T-helper 2 cell treated with Interferon-gamma antibody and Interleukin-4, amounts not matched to agents 100 ng/mL and 5 ng/mL, for 36 hours (primary cell): ENCODE measurements at regions not wholly inside any gene's neighbourhood (a gene's known extent, or its start where the extent isn't known, plus 50 kb on each side); places are given as distances from the start of the nearest gene placed in this dataset.

Experiments used
- intact Hi-C: fragments of 100-400 bp; cut with micrococcal nuclease; formaldehyde crosslinking; loops from one replicate; pipeline ENCODE4 v1.15.1; 2023

- intact Hi-C loops = no loop called here
Measured at GRCh38 chr10:31647861-31648260, 280.8 kb downstream of the ARHGAP12 start.

GRCh38 chr10:31646519-31646918 is 282.1 kb downstream of the ARHGAP12 start:
- intact Hi-C loops = no loop called here

- intact Hi-C loops = no loop called here
Measured at GRCh38 chr10:31645786-31646185, 282.8 kb downstream of the ARHGAP12 start.

GRCh38 chr10:31644931-31645633 is 283.5 kb downstream of the ARHGAP12 start:
- intact Hi-C loops = no loop called here

- intact Hi-C loops = no loop called here
Measured at GRCh38 chr10:31642281-31642680, 286.4 kb downstream of the ARHGAP12 start.

GRCh38 chr10:31635415-31636065 is 293.1 kb downstream of the ARHGAP12 start:
- intact Hi-C loops = no loop called here

GRCh38 chr10:31635009-31635408 is 293.6 kb downstream of the ARHGAP12 start:
- intact Hi-C loops = no loop called here

GRCh38 chr10:31630861-31631567 is 297.6 kb downstream of the ARHGAP12 start:
- intact Hi-C loops = no loop called here

- intact Hi-C loops = no loop called here
Measured at GRCh38 chr10:31625566-31625965, 303.1 kb downstream of the ARHGAP12 start.

- intact Hi-C loops = no loop called here
Measured at GRCh38 chr10:31624611-31625010, 304.0 kb downstream of the ARHGAP12 start.

- intact Hi-C loops = no loop called here
Measured at GRCh38 chr10:31623947-31624346, 304.7 kb downstream of the ARHGAP12 start.

- intact Hi-C loops = no loop called here
Measured at GRCh38 chr10:31623466-31623865, 304.4 kb downstream of the ZEB1 start.

GRCh38 chr10:31622978-31623377 is 304.0 kb downstream of the ZEB1 start:
- intact Hi-C loops = no loop called here

GRCh38 chr10:31621733-31622132 is 302.7 kb downstream of the ZEB1 start:
- intact Hi-C loops = no loop called here

GRCh38 chr10:31620226-31621151 is 301.5 kb downstream of the ZEB1 start:
- intact Hi-C loops = no loop called here

- intact Hi-C loops = no loop called here
Measured at GRCh38 chr10:31619531-31620061, 300.6 kb downstream of the ZEB1 start.

GRCh38 chr10:31618541-31619291 is 299.7 kb downstream of the ZEB1 start:
- intact Hi-C loops = no loop called here

- intact Hi-C loops = no loop called here
Measured at GRCh38 chr10:31617757-31618156, 298.7 kb downstream of the ZEB1 start.

GRCh38 chr10:31617133-31617532 is 298.1 kb downstream of the ZEB1 start:
- intact Hi-C loops = no loop called here

- intact Hi-C loops = no loop called here
Measured at GRCh38 chr10:31615129-31615528, 296.1 kb downstream of the ZEB1 start.
